Neuron (in vitro differentiated cells): ENCODE measurements at regions not wholly inside any gene's neighbourhood (a gene's known extent, or its start where the extent isn't known, plus 50 kb on each side); places are given as distances from the start of the nearest gene placed in this dataset.
"Not testable (repeated sequence)": the region's sequence is repeated elsewhere in the genome, so short reads cannot be mapped to it uniquely, and the experiment has no call there.

ENCODE experiments used
- H2AFZ ChIP-seq: one replicate; pipeline ENCODE4 v1.6.1; 2013; ENCODE audit warnings: low read depth, mild to moderate bottlenecking, inconsistent platforms, low read length, moderate library complexity
- H3K27me3 ChIP-seq: one replicate; pipeline ENCODE4 v1.6.1; 2013; ENCODE audit warnings: low read length; ENCODE audit not compliant: insufficient read depth
- H3K36me3 ChIP-seq: one replicate; pipeline ENCODE4 v1.6.1; 2013; ENCODE audit warnings: low read length; ENCODE audit not compliant: insufficient read depth
- H3K4me1 ChIP-seq: one replicate; pipeline ENCODE4 v1.6.1; 2013; ENCODE audit warnings: low read length; ENCODE audit not compliant: insufficient read depth
- H3K4me3 ChIP-seq: 2 replicates; pipeline ENCODE4 v1.5.1; 2013; ENCODE audit warnings: mild to moderate bottlenecking, low read length, moderate library complexity
- H3K9me3 ChIP-seq: one replicate; pipeline ENCODE4 v1.6.1; 2013; ENCODE audit warnings: low read length

- no peaks in the 10 kb centered on the region for H3K9me3 ChIP-seq
- H3K4me3 ChIP-seq = no peak overlapping the region
- no peaks in the 10 kb centered on the region for H3K36me3 ChIP-seq
- H3K4me1 ChIP-seq = peaks cover 26% of the 10 kb centered on the region
- no peak overlapping the region for H2AFZ ChIP-seq
- peaks cover 43% of the 10 kb centered on the region for H3K27me3 ChIP-seq
Measured at GRCh38 chr1:22210636-22211035, 67.7 kb upstream of the WNT4 start.

- not testable (repeated sequence) for H3K36me3 ChIP-seq, H3K9me3 ChIP-seq, H3K4me3 ChIP-seq, H2AFZ ChIP-seq
- Histone ChIP-seq H3K27me3 (peaks cover 45% of the 10 kb centered on the region), H3K4me1 (peaks cover 26% of the 10 kb centered on the region)
Measured at GRCh38 chr1:22211459-22211858, 68.6 kb upstream of the WNT4 start.

GRCh38 chr1:22212400-22213233, 69.7 kb upstream of the WNT4 start:
- H3K27me3 ChIP-seq = peaks cover 40% of the 10 kb centered on the region
- no peak overlapping the region for H3K4me3 ChIP-seq
- no peaks in the 10 kb centered on the region for H3K9me3 ChIP-seq
- H3K36me3 ChIP-seq = no peaks in the 10 kb centered on the region
- no peak overlapping the region for H2AFZ ChIP-seq
- peaks cover 20% of the 10 kb centered on the region for H3K4me1 ChIP-seq

- H3K36me3 ChIP-seq = no peaks in the 10 kb centered on the region
- no peaks in the 10 kb centered on the region for H3K9me3 ChIP-seq
- peaks cover 32% of the 10 kb centered on the region for H3K27me3 ChIP-seq
- H3K4me3 ChIP-seq = no peak overlapping the region
- H3K4me1 ChIP-seq = no peaks in the 10 kb centered on the region
- no peak overlapping the region for H2AFZ ChIP-seq
Measured at GRCh38 chr1:22216210-22216883, 73.5 kb upstream of the WNT4 start.

GRCh38 chr1:22216966-22217365, 74.1 kb upstream of the WNT4 start:
- peaks cover 28% of the 10 kb centered on the region for H3K27me3 ChIP-seq
- H3K4me3 ChIP-seq = no peak overlapping the region
- H3K36me3 ChIP-seq = no peaks in the 10 kb centered on the region
- H2AFZ ChIP-seq = no peak overlapping the region
- H3K9me3 ChIP-seq = no peaks in the 10 kb centered on the region
- no peaks in the 10 kb centered on the region for H3K4me1 ChIP-seq

- no peaks in the 10 kb centered on the region for H3K4me1 ChIP-seq
- peaks cover 18% of the 10 kb centered on the region for H3K27me3 ChIP-seq
- H3K9me3 ChIP-seq = no peaks in the 10 kb centered on the region
Measured at GRCh38 chr1:22217811-22218460, 75.0 kb upstream of the WNT4 start.

GRCh38 chr1:22218618-22219250, 75.8 kb upstream of the WNT4 start:
- no peaks in the 10 kb centered on the region for H3K36me3 ChIP-seq
- H3K27me3 ChIP-seq = peaks cover 15% of the 10 kb centered on the region
- H3K9me3 ChIP-seq = no peaks in the 10 kb centered on the region
- no peak overlapping the region for H3K4me3 ChIP-seq
- no peak overlapping the region for H2AFZ ChIP-seq
- no peaks in the 10 kb centered on the region for H3K4me1 ChIP-seq

More at GRCh38 chr1:22217811-22218460, 75.0 kb upstream of the WNT4 start:
- H3K4me3 ChIP-seq = no peak overlapping the region
- H3K36me3 ChIP-seq = no peaks in the 10 kb centered on the region
- no peak overlapping the region for H2AFZ ChIP-seq

- Histone ChIP-seq H3K4me1 (no peaks in the 10 kb centered on the region), H3K36me3 (no peaks in the 10 kb centered on the region), H3K27me3 (peaks cover 16% of the 10 kb centered on the region), H2AFZ (no peak overlapping the region), H3K4me3 (no peak overlapping the region), H3K9me3 (no peaks in the 10 kb centered on the region)
Measured at GRCh38 chr1:22221233-22221780, 78.4 kb upstream of the WNT4 start.

- H2AFZ ChIP-seq = no peak overlapping the region
- no peaks in the 10 kb centered on the region for H3K9me3 ChIP-seq
- H3K27me3 ChIP-seq = peaks cover 14% of the 10 kb centered on the region
- no peak overlapping the region for H3K4me3 ChIP-seq
- H3K36me3 ChIP-seq = no peaks in the 10 kb centered on the region
- H3K4me1 ChIP-seq = no peaks in the 10 kb centered on the region
Measured at GRCh38 chr1:22222723-22223122, 79.8 kb upstream of the WNT4 start.

- no peak overlapping the region for H2AFZ ChIP-seq
- H3K4me3 ChIP-seq = no peak overlapping the region
- H3K9me3 ChIP-seq = no peaks in the 10 kb centered on the region
- no peaks in the 10 kb centered on the region for H3K4me1 ChIP-seq
- H3K27me3 ChIP-seq = peaks cover 12% of the 10 kb centered on the region
- no peaks in the 10 kb centered on the region for H3K36me3 ChIP-seq
Measured at GRCh38 chr1:22223176-22223575, 80.3 kb upstream of the WNT4 start.

- H3K4me3 ChIP-seq = no peak overlapping the region
- H3K4me1 ChIP-seq = peaks cover under 1% of the 10 kb centered on the region
- H3K36me3 ChIP-seq = no peaks in the 10 kb centered on the region
- H3K9me3 ChIP-seq = no peaks in the 10 kb centered on the region
- H2AFZ ChIP-seq = no peak overlapping the region
- H3K27me3 ChIP-seq = peaks cover 8% of the 10 kb centered on the region
Measured at GRCh38 chr1:22224091-22224490, 81.2 kb upstream of the WNT4 start.

GRCh38 chr1:22224631-22225030, 81.7 kb upstream of the WNT4 start:
- no peak overlapping the region for H3K4me3 ChIP-seq
- no peaks in the 10 kb centered on the region for H3K9me3 ChIP-seq
- peaks cover 5% of the 10 kb centered on the region for H3K4me1 ChIP-seq
- H2AFZ ChIP-seq = no peak overlapping the region
- peaks cover 4% of the 10 kb centered on the region for H3K27me3 ChIP-seq
- no peaks in the 10 kb centered on the region for H3K36me3 ChIP-seq
